Activated CD4-positive, alpha-beta T cell treated with anti-CD3 and anti-CD28 coated beads, Interleukin-2, amount 50 U/mL, for 24 hours (primary cell): ENCODE measurements at regions not wholly inside any gene's neighbourhood (a gene's known extent, or its start where the extent isn't known, plus 50 kb on each side); places are given as distances from the start of the nearest gene placed in this dataset.

Experiments used
- DNase-seq, 2 donors: peaks; one replicate each; pipeline ENCODE4 v3.0.0-alpha.2; 2020; ENCODE audit warnings: low read depth in 1 of 2, low spot score in 1 of 2

- DNase-seq, result no peak
Observed at GRCh38 chr2:41826921-41827320, 220.9 kb upstream of the PKDCC start.

- no peak for DNase-seq
Observed at GRCh38 chr2:41827354-41827971, 220.4 kb upstream of the PKDCC start.

- DNase-seq, result no peak
Observed at GRCh38 chr2:41828052-41828643, 219.7 kb upstream of the PKDCC start.

- no peak for DNase-seq
Observed at GRCh38 chr2:41829052-41829451, 218.8 kb upstream of the PKDCC start.

GRCh38 chr2:41830600-41830999 is 217.2 kb upstream of the PKDCC start:
- DNase-seq, result no peak

GRCh38 chr2:41832218-41832617 is 215.6 kb upstream of the PKDCC start:
- no peak for DNase-seq

GRCh38 chr2:41835401-41835800 is 212.4 kb upstream of the PKDCC start:
- DNase-seq, result no peak

- DNase-seq, result no peak
Observed at GRCh38 chr2:41836948-41837347, 210.9 kb upstream of the PKDCC start.

GRCh38 chr2:41837610-41838009 is 210.2 kb upstream of the PKDCC start:
- no peak for DNase-seq

- peak; percentile 95 to 97 for DNase-seq
Observed at GRCh38 chr2:41840702-41841551, 206.9 kb upstream of the PKDCC start.

GRCh38 chr2:41846962-41847361 is 200.9 kb upstream of the PKDCC start:
- no peak for DNase-seq

GRCh38 chr2:41847744-41848441 is 199.9 kb upstream of the PKDCC start:
- no peak for DNase-seq

GRCh38 chr2:41851554-41851953 is 196.3 kb upstream of the PKDCC start:
- no peak for DNase-seq

- no peak for DNase-seq
Observed at GRCh38 chr2:41853427-41854191, 194.2 kb upstream of the PKDCC start.

GRCh38 chr2:41854227-41854626 is 193.6 kb upstream of the PKDCC start:
- no peak for DNase-seq

- no peak for DNase-seq
Observed at GRCh38 chr2:41856946-41857345, 190.9 kb upstream of the PKDCC start.

GRCh38 chr2:41859615-41860514 is 188.0 kb upstream of the PKDCC start:
- no peak for DNase-seq

- no peak for DNase-seq
Observed at GRCh38 chr2:41863062-41863461, 184.8 kb upstream of the PKDCC start.

GRCh38 chr2:41865263-41865662 is 182.6 kb upstream of the PKDCC start:
- DNase-seq, result no peak

GRCh38 chr2:41867553-41867952 is 180.3 kb upstream of the PKDCC start:
- no peak for DNase-seq
